Sigmoid colon (tissue), 6 donors: ENCODE measurements at regions not wholly inside any gene's neighbourhood (a gene's known extent, or its start where the extent isn't known, plus 50 kb on each side); places are given as distances from the start of the nearest gene placed in this dataset.

Experiments
- DNase-seq: peaks from one replicate; pipeline ENCODE4 v3.0.0-alpha.2; 2019
- H3K27ac ChIP-seq, 4 donors: fragments of 200-600 bp; sonication (generic); one replicate each; pipeline ENCODE4 v1.5.1; 2016 to 2019; ENCODE audit warnings: mild to moderate bottlenecking in 1 of 4
- H3K27me3 ChIP-seq, 3 donors: fragments of 200-600 bp; sonication (generic); one replicate each; pipeline ENCODE4 v1.5.1; 2019; ENCODE audit warnings: mild to moderate bottlenecking in 1 of 3
- H3K36me3 ChIP-seq, 4 donors: fragments of 200-600 bp; sonication (generic); one replicate each; pipeline ENCODE4 v1.5.1; 2016 to 2019
- H3K4me1 ChIP-seq, 4 donors: fragments of 200-600 bp; sonication (generic); one replicate each; pipeline ENCODE4 v1.5.1; 2017 to 2019
- H3K4me3 ChIP-seq, 4 donors: fragments of 200-600 bp; sonication (generic); one replicate each; pipeline ENCODE4 v1.5.1; 2017 to 2019; ENCODE audit warnings: mild to moderate bottlenecking in 2 of 4, moderate library complexity in 1 of 4
- H3K9me3 ChIP-seq, 4 donors: fragments of 200-600 bp in 3 of 4; sonication (generic) in 3 of 4; one replicate each; pipeline versions ENCODE4 v1.5.1 to v1.6.1; 2013 to 2019
- CTCF ChIP-seq, 4 experiments: fragments of 450-650 bp in 3 of 4; fragments of 200-600 bp in 1 of 4; IDR thresholded peaks; one replicate each; pipeline ENCODE4 v1.5.1; 2016 to 2019; ENCODE audit warnings: antibody characterized with exemption in 4 of 4, mild to moderate bottlenecking in 3 of 4, moderate library complexity in 2 of 4
- EP300 ChIP-seq, 4 donors: sonication (generic); formaldehyde crosslinking; IDR thresholded peaks; one replicate each; pipeline ENCODE4 v1.6.1; 2017; ENCODE audit warnings: antibody characterized with exemption in 4 of 4
- POLR2A ChIP-seq, 2 donors: fragments of 450-650 bp; IDR thresholded peaks; one replicate each; pipeline ENCODE4 v1.6.1; 2016; ENCODE audit warnings: antibody characterized with exemption in 2 of 2, mild to moderate bottlenecking in 2 of 2, moderate library complexity in 2 of 2
- POLR2AphosphoS5 ChIP-seq, 4 donors: sonication (generic); formaldehyde crosslinking; IDR thresholded peaks; one replicate each; pipeline ENCODE4 v1.6.1; 2017; ENCODE audit warnings: antibody characterized with exemption in 4 of 4
- WGBS, 2 donors: extraction: QIAGEN DNeasy Blood & Tissue Kit; methylation state at CpG; one replicate each; pipeline ENCODE4 v1.1.7; 2013; 5-methylcytosine and 5-hydroxymethylcytosine counted together
- intact Hi-C: fragments of 100-400 bp; cut with DNase I; formaldehyde crosslinking; loops from one replicate; pipeline ENCODE4 v1.15.1; 2023
- donor health status: healthy with polysubstance abuse.
- donor health status: healthy.

DNA sequence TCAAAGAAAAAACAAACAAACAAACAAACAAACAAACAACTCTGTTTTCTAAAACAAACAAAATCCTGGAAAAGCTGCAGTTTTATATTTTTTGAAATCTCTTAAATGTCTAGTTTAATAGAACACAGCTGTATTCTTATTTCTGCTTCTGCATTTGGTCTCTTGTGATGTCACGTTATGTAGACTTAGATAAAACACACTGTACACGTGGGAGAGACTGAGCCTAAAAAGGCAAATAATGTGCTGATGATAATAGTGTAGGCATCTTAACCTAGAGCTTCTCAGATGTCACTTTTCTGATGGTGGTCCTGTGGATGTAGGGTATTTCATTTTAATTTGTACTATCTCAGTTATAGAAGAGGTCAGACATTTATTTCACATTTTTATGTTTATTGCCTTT is 261.7 kb downstream of the UTRN start:
- DNase-seq, result no peak
- 73 to 80% methylated on average over 2 of the region's 2 CpGs for WGBS, 2 donors
- Histone ChIP-seq H3K9me3 (no peaks in the 10 kb centered on the region), H3K4me1 (no peaks in the 10 kb centered on the region), H3K36me3 (peaks cover 0 to 50% (median 1%) of the 10 kb centered on the region in 4 donors), H3K27me3 (no peaks in the 10 kb centered on the region), H3K4me3 (no peak overlapping the region), H3K27ac (no peak overlapping the region)
- TF ChIP-seq EP300 (IDR thresholded peaks at IDR 0.05) (no peak), POLR2AphosphoS5 (IDR thresholded peaks at IDR 0.05) (no peak), CTCF (IDR thresholded peaks at IDR 0.05) (no peak), POLR2A (IDR thresholded peaks at IDR 0.05) (no peak)
- intact Hi-C loops, result no loop called here

GRCh38 chr6:144547409-144547808 is 262.3 kb downstream of the UTRN start:
- no peaks in the 10 kb centered on the region for H3K4me1 ChIP-seq
- H3K36me3 ChIP-seq, result peaks cover 0 to 49% (median 1%) of the 10 kb centered on the region in 4 donors
- intact Hi-C loops, result no loop called here
- H3K27me3 ChIP-seq, result no peaks in the 10 kb centered on the region
- H3K4me3 ChIP-seq, result no peak overlapping the region
- H3K9me3 ChIP-seq, result no peaks in the 10 kb centered on the region
- no peak overlapping the region for H3K27ac ChIP-seq
- 76 to 92% methylated on average over 1 of the region's 1 CpG for WGBS, 2 donors
- DNase-seq, result no peak
- TF ChIP-seq CTCF (IDR thresholded peaks at IDR 0.05) (no peak), POLR2A (IDR thresholded peaks at IDR 0.05) (no peak), POLR2AphosphoS5 (IDR thresholded peaks at IDR 0.05) (no peak), EP300 (IDR thresholded peaks at IDR 0.05) (no peak)

DNA sequence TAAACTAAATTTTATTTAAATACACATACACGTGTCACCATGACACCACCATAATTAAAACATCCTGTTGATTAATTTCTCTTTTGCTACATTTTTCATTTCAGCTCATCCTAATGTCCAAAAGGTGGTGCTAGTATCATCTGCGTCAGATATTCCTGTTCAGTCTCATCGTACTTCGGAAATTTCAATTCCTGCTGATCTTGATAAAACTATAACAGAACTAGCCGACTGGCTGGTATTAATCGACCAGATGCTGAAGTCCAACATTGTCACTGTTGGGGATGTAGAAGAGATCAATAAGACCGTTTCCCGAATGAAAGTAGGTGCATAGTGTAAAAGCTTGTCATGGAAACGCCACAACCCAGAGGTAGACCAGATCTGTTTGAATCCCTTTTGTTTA is 263.4 kb downstream of the UTRN start:
- intact Hi-C loops, result no loop called here
- TF ChIP-seq EP300 (IDR thresholded peaks at IDR 0.05) (no peak), POLR2A (IDR thresholded peaks at IDR 0.05) (no peak), CTCF (IDR thresholded peaks at IDR 0.05) (no peak), POLR2AphosphoS5 (IDR thresholded peaks at IDR 0.05) (no peak)
- WGBS, 2 donors, result 87 to 89% methylated on average over 9 of the region's 9 CpGs

DNA sequence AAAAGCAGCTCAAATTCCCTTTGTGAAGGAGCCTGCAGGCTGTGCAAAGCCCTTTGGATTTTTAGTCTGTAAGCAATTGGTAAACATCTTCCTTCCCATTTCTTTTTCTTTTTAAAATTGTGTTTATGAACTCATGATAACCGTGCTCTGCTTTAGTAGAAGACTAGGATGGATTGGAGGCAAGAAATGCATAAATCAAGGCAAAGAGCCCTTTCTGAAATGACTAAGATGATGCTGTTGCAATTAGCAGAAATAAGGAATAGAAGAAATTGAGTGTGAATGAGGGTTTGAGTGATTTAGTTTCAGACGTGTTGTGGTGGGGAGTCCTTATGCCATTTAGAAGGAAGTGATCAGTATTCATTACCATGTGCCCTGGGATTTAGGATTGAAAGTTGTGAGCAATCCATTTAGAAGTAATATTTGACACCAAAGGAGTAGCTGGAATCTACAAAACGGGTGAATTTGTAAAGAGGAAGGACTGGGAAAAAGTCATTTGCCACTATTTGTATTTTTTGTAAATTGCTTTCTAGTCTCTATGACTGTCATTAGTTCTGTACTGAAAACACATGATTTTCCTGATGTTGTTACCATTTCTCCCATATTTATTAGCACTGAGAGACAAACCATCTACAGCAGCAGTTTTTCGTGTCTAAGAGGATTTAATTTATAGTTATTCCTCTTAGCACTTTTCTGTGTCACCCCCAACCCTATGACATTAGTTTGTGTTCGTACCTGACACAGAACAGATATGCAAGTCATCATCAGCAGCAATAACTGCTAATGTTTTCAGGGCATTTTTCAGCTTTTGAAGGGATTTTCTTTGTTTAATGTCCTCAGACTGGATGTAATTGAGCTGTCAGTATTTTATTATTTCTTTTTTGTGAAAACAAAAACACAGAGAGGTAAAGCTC is 265.0 kb downstream of the UTRN start:
- Histone ChIP-seq H3K27ac (no peak overlapping the region), H3K9me3 (no peaks in the 10 kb centered on the region), H3K36me3 (peaks cover 0 to 37% (median 1%) of the 10 kb centered on the region in 4 donors), H3K27me3 (no peaks in the 10 kb centered on the region), H3K4me3 (no peak overlapping the region), H3K4me1 (no peaks in the 10 kb centered on the region)
- TF ChIP-seq CTCF (IDR thresholded peaks at IDR 0.05) (no peak), POLR2A (IDR thresholded peaks at IDR 0.05) (no peak), POLR2AphosphoS5 (IDR thresholded peaks at IDR 0.05) (no peak), EP300 (IDR thresholded peaks at IDR 0.05) (no peak)
- 88 to 91% methylated on average over 5 of the region's 5 CpGs for WGBS, 2 donors
- DNase-seq, result no peak
- intact Hi-C loops, result no loop called here

More for the DNA sequence above, 263.4 kb downstream of the UTRN start:
- H3K9me3 ChIP-seq, result no peaks in the 10 kb centered on the region
- H3K27me3 ChIP-seq, result no peaks in the 10 kb centered on the region
- no peak overlapping the region for H3K27ac ChIP-seq
- no peaks in the 10 kb centered on the region for H3K4me1 ChIP-seq
- H3K4me3 ChIP-seq, result no peak overlapping the region
- no peak for DNase-seq
- peaks cover 0 to 48% (median 1%) of the 10 kb centered on the region in 4 donors for H3K36me3 ChIP-seq
